ENCODE measurements at regions not wholly inside any gene's neighbourhood (a gene's known extent, or its start where the extent isn't known, plus 50 kb on each side); places are given as distances from the start of the nearest gene placed in this dataset.

GRCh38 chr9:108186642-108187395 is 669.0 kb downstream of the ACTL7B start:
- no peak overlapping the region for H3K4me3 ChIP-seq (ENCODE audit: low read depth, low read length)

GRCh38 chr9:108185613-108186012 is 670.2 kb downstream of the ACTL7B start:
- no peak for TF ChIP-seq CTCF (IDR thresholded peaks at IDR 0.05; ENCODE audit: borderline replicate concordance, insufficient read depth, low read depth, low read length)
- no peak overlapping the region for H3K4me3 ChIP-seq (ENCODE audit: low read depth, low read length)

More at GRCh38 chr9:108186642-108187395, 669.0 kb downstream of the ACTL7B start:
- no peak for TF ChIP-seq CTCF (IDR thresholded peaks at IDR 0.05; ENCODE audit: borderline replicate concordance, insufficient read depth, low read depth, low read length)

- H3K4me3 ChIP-seq (ENCODE audit: low read depth, low read length): no peak overlapping the region
- TF ChIP-seq CTCF (IDR thresholded peaks at IDR 0.05; ENCODE audit: borderline replicate concordance, insufficient read depth, low read depth, low read length): no peak
These were observed 670.8 kb downstream of the ACTL7B start for GRCh38 chr9:108184941-108185340.

- TF ChIP-seq CTCF (IDR thresholded peaks at IDR 0.05; ENCODE audit: borderline replicate concordance, insufficient read depth, low read depth, low read length): no peak
These were observed 671.8 kb downstream of the ACTL7B start for GRCh38 chr9:108184009-108184408.

GRCh38 chr9:108182950-108183381 is 672.8 kb downstream of the ACTL7B start:
- TF ChIP-seq CTCF (IDR thresholded peaks at IDR 0.05; ENCODE audit: borderline replicate concordance, insufficient read depth, low read depth, low read length): no peak

More at GRCh38 chr9:108184009-108184408, 671.8 kb downstream of the ACTL7B start:
- H3K4me3 ChIP-seq (ENCODE audit: low read depth, low read length): no peak overlapping the region

GRCh38 chr9:108182270-108182669 is 673.5 kb downstream of the ACTL7B start:
- no peak overlapping the region for H3K4me3 ChIP-seq (ENCODE audit: low read depth, low read length)
- TF ChIP-seq CTCF (IDR thresholded peaks at IDR 0.05; ENCODE audit: borderline replicate concordance, insufficient read depth, low read depth, low read length): no peak

More at GRCh38 chr9:108182950-108183381, 672.8 kb downstream of the ACTL7B start:
- H3K4me3 ChIP-seq (ENCODE audit: low read depth, low read length): no peak overlapping the region

- H3K4me3 ChIP-seq (ENCODE audit: low read depth, low read length): no peak overlapping the region
- TF ChIP-seq CTCF (IDR thresholded peaks at IDR 0.05; ENCODE audit: borderline replicate concordance, insufficient read depth, low read depth, low read length): no peak
These were observed 674.3 kb downstream of the ACTL7B start for GRCh38 chr9:108181441-108181840.

Data from GM12875 (cell line).